H1 (cell line): ENCODE measurements at regions not wholly inside any gene's neighbourhood (a gene's known extent, or its start where the extent isn't known, plus 50 kb on each side); places are given as distances from the start of the nearest gene placed in this dataset.

ENCODE experiments used
- ASH2L ChIP-seq: fragments of 200-600, 300-600 bp; sonication (generic); IDR thresholded peaks from one replicate; pipeline ENCODE4 v1.7.1; 2017; ENCODE audit warnings: low read length
- ATF3 ChIP-seq: IDR thresholded peaks from 2 replicates; pipeline ENCODE4 v1.6.1; 2011; ENCODE audit warnings: low read depth, mild to moderate bottlenecking, low read length; ENCODE audit not compliant: insufficient read depth
- BACH1 ChIP-seq: IDR thresholded peaks from 2 replicates; pipeline ENCODE4 v1.6.1; 2012; ENCODE audit warnings: low read length, improper control_type of control experiment
- BRCA1 ChIP-seq: IDR thresholded peaks from 2 replicates; pipeline ENCODE4 v1.6.1; 2012; ENCODE audit warnings: low read depth, low read length, improper control_type of control experiment
- CTBP2 ChIP-seq: IDR thresholded peaks from 2 replicates; pipeline ENCODE4 v1.7.0; 2011; ENCODE audit warnings: borderline replicate concordance, mild to moderate bottlenecking, moderate library complexity, mixed read lengths, low read length; ENCODE audit not compliant: insufficient read depth, insufficient read length
- CTCF ChIP-seq, 3 experiments: IDR thresholded peaks; 1 replicate in 2 of 3; 2 replicates in 1 of 3; pipeline versions ENCODE4 v1.5.1 to v1.6.1; 2011; ENCODE audit warnings: low read length in 3 of 3, mild to moderate bottlenecking in 3 of 3, inconsistent platforms in 2 of 3, low read depth in 1 of 3, moderate library complexity in 1 of 3; ENCODE audit not compliant: insufficient read depth in 1 of 3; ENCODE audit errors: control extremely low read depth in 1 of 3
- E2F6 ChIP-seq: IDR thresholded peaks from 2 replicates; pipeline ENCODE4 v1.6.1; 2012; ENCODE audit warnings: inconsistent platforms
- EGR1 ChIP-seq: IDR thresholded peaks from 2 replicates; pipeline ENCODE4 v1.6.1; 2011; ENCODE audit warnings: low read depth, low read length, borderline replicate concordance
- GTF2F1 ChIP-seq: IDR thresholded peaks from 2 replicates; pipeline ENCODE4 v1.6.1; 2012; ENCODE audit warnings: low read depth, low read length, improper control_type of control experiment, borderline replicate concordance
- HDAC6 ChIP-seq: IDR thresholded peaks from one replicate; pipeline ENCODE4 v1.7.1; 2012; ENCODE audit warnings: low read depth, mild to moderate bottlenecking, inconsistent platforms, low read length, moderate library complexity
- JUND ChIP-seq: IDR thresholded peaks from 2 replicates; pipeline ENCODE4 v1.6.1; 2011; ENCODE audit warnings: mild to moderate bottlenecking, improper control_type of control experiment, low read length
- KDM4A ChIP-seq: IDR thresholded peaks from one replicate; pipeline ENCODE4 v1.7.1; 2012; ENCODE audit warnings: low read depth, mild to moderate bottlenecking, moderate library complexity, low read length, inconsistent platforms; ENCODE audit not compliant: severe bottlenecking
- NRF1 ChIP-seq: IDR thresholded peaks from 2 replicates; pipeline ENCODE4 v1.6.1; 2011; ENCODE audit warnings: mild to moderate bottlenecking, low read depth, low read length, improper control_type of control experiment
- POLR2A ChIP-seq, 2 experiments: IDR thresholded peaks; 1 replicate in 1 of 2; 2 replicates in 1 of 2; pipeline ENCODE4 v1.6.1; 2011; ENCODE audit warnings: low read depth in 2 of 2, low read length in 2 of 2, mild to moderate bottlenecking in 2 of 2; ENCODE audit errors: control extremely low read depth in 1 of 2
- RAD21 ChIP-seq, 2 experiments: IDR thresholded peaks in 1 of 2; conservative IDR thresholded peaks in 1 of 2; 2 replicates each; pipeline ENCODE4 v1.6.1; 2011; ENCODE audit warnings: low read depth in 2 of 2, low read length in 2 of 2, improper control_type of control experiment in 1 of 2, inconsistent platforms in 1 of 2, mild to moderate bottlenecking in 1 of 2, moderate library complexity in 1 of 2
- RFX5 ChIP-seq: IDR thresholded peaks from 2 replicates; pipeline ENCODE4 v1.6.1; 2011; ENCODE audit warnings: low read depth, low read length, improper control_type of control experiment, borderline replicate concordance
- SUZ12 ChIP-seq: fragments of 200-600 bp; sonication (generic); IDR thresholded peaks from 2 replicates; pipeline ENCODE4 v1.6.1; 2012; ENCODE audit warnings: mild to moderate bottlenecking, inconsistent platforms, low read length, moderate library complexity, mixed read lengths
- TCF12 ChIP-seq: IDR thresholded peaks from 2 replicates; pipeline ENCODE4 v1.6.1; 2011; ENCODE audit warnings: low read depth, mild to moderate bottlenecking, low read length
- YY1 ChIP-seq: IDR thresholded peaks from 2 replicates; pipeline ENCODE4 v1.6.1; 2011; ENCODE audit warnings: low read depth, mild to moderate bottlenecking, low read length

GRCh38 chr1:30085811-30086770, 637.3 kb downstream of the MATN1 start (continued):
- TF ChIP-seq KDM4A (no peak), CTCF (IDR thresholded peaks at IDR 0.05; ENCODE audit: control extremely low read depth in 1 of 3, insufficient read depth in 1 of 3, low read depth in 1 of 3, low read length in 3 of 3) (peak; percentile 67 to 92 (median 77)), YY1 (no peak), HDAC6 (no peak), RAD21 (IDR thresholded peaks at IDR 0.05 in 1 of 2, conservative IDR thresholded peaks at IDR 0.05 in 1 of 2; ENCODE audit: low read depth in 2 of 2, low read length in 2 of 2) (peak; percentile 88 to 90), EGR1 (peak; percentile 72), ASH2L (peak; percentile 34), GTF2F1 (no peak), TCF12 (no peak), RFX5 (no peak), BACH1 (no peak), SUZ12 (no peak), NRF1 (no peak), JUND (peak; percentile 19; the same call in 1 of the 2 replicates), BRCA1 (no peak), ATF3 (no peak), E2F6 (no peak), CTBP2 (no peak), POLR2A (IDR thresholded peaks at IDR 0.05; ENCODE audit: control extremely low read depth in 1 of 2, low read depth in 2 of 2, low read length in 2 of 2) (no peak)
